ENCODE measurements at regions not wholly inside any gene's neighbourhood (a gene's known extent, or its start where the extent isn't known, plus 50 kb on each side); places are given as distances from the start of the nearest gene placed in this dataset.

- DNase-seq (ENCODE audit: low read depth), result no peak
- no peak overlapping the region for H3K4me3 ChIP-seq (ENCODE audit: low read depth, low read length)
- TF ChIP-seq CTCF (IDR thresholded peaks at IDR 0.05; ENCODE audit: insufficient read depth, low read depth, low read length), result no peak
Measured at GRCh38 chr18:54736981-54737380, 91.3 kb upstream of the RAB27B start.

- TF ChIP-seq CTCF (IDR thresholded peaks at IDR 0.05; ENCODE audit: insufficient read depth, low read depth, low read length), result no peak
- peak; percentile 23 for DNase-seq (ENCODE audit: low read depth)
- H3K4me3 ChIP-seq (ENCODE audit: low read depth, low read length), result no peak overlapping the region
Measured at GRCh38 chr18:54737986-54738385, 90.3 kb upstream of the RAB27B start.

DNA sequence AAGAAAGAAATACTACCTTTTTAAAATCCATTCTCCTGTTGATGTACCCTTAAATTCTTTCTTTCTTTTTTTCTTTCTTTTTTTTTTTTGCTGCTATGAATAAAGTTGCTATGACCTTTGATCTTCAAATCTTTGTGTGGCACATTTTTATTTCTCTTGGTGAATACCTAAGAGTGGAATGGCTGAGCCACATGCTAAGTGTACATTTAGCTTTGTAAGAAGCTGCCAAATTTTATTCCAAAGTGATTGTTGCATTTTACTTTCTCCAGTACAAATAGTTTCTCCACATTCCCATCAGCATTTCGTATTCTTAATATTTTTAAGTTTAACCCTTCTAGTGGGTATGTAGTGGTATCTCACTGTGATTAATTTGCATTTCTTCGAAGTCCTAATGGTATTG is 88.8 kb upstream of the RAB27B start:
- no peak for TF ChIP-seq CTCF (IDR thresholded peaks at IDR 0.05; ENCODE audit: insufficient read depth, low read depth, low read length)
- DNase-seq (ENCODE audit: low read depth), result no peak
- no peak overlapping the region for H3K4me3 ChIP-seq (ENCODE audit: low read depth, low read length)

- TF ChIP-seq CTCF (IDR thresholded peaks at IDR 0.05; ENCODE audit: insufficient read depth, low read depth, low read length), result no peak
- H3K4me3 ChIP-seq (ENCODE audit: low read depth, low read length), result no peak overlapping the region
- peak; percentile 73 for DNase-seq (ENCODE audit: low read depth)
Measured at GRCh38 chr18:54740136-54740846, 88.0 kb upstream of the RAB27B start.

DNA sequence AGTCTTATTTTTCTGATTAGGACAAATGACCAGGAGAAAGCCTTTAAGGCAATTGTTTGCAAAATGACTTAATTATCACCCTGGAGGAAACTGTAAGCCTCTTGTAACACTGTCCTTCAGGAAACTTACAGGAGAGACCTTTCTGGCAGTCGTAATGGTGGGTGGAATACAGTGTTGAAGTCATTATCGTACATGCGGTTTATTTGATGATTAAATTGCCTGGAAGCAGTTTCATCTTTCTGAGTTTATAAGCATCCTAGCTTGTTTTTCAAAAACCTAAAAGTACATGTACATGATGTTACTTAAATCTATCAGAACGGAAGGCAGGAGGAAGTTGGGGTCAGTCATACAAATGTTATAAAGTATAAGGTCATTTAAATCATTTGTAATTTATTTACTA is 86.2 kb upstream of the RAB27B start:
- no peak overlapping the region for H3K4me3 ChIP-seq (ENCODE audit: low read depth, low read length)
- DNase-seq (ENCODE audit: low read depth), result no peak
- TF ChIP-seq CTCF (IDR thresholded peaks at IDR 0.05; ENCODE audit: insufficient read depth, low read depth, low read length), result no peak

GRCh38 chr18:54742659-54743604 is 85.3 kb upstream of the RAB27B start:
- peak; percentile 13 for TF ChIP-seq CTCF (IDR thresholded peaks at IDR 0.05; ENCODE audit: insufficient read depth, low read depth, low read length)
- peak; percentile 99 for DNase-seq (ENCODE audit: low read depth)
- H3K4me3 ChIP-seq (ENCODE audit: low read depth, low read length), result no peak overlapping the region
